ENCODE measurements at regions not wholly inside any gene's neighbourhood (a gene's known extent, or its start where the extent isn't known, plus 50 kb on each side); places are given as distances from the start of the nearest gene placed in this dataset.
A peak's percentile ranks its signal among the peaks of the same experiment; 100 is the strongest.
"Not testable (repeated sequence)": the region's sequence is repeated elsewhere in the genome, so short reads cannot be mapped to it uniquely, and the experiment has no call there.

GRCh38 chr5:87780831-87781760, 368.4 kb upstream of the CCNH start:
- peak; percentile 59 for DNase-seq

GRCh38 chr5:87778876-87779275, 366.1 kb upstream of the CCNH start:
- DNase-seq, result no peak

DNA sequence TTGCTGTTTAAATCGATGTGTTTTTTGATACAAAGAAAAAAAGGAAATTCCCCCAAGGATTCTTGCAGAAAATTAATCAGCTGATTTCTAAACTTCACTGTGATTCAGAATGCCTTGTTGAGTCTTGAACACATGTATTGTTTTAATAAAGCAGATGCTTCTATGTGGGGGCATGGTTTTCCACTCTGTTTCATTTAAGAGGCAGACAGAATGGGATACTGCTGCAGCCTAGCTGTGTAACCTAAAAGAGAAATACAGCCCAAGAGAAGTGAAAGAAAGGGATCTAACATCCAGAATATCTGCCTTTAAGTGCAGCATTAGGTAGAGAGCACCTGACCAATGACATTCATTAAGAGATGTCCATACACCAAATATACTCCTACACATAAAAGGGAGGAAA, 365.1 kb upstream of the CCNH start:
- no peak for DNase-seq

- DNase-seq, result no peak
These were observed 364.1 kb upstream of the CCNH start for GRCh38 chr5:87776785-87777184.

DNA sequence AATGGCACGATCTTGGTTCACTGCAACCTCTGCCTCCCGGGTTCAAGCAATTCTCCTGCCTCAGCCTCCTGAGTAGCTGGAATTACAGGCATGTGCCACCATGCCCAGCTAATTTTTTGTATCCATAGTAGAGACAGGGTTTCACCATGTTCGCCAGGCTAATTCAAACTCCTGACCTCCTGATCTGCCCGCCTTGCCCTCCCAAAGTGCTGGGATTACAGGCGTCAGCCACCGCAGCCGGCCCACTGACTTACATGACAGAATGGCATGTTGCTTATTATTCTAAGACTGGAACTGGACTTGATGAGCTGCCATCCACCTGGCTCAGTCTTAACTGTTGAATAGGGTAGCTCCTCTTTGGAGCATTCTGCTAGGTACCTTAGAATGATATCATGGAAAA, 363.6 kb upstream of the CCNH start:
- DNase-seq, result not testable (repeated sequence)

GRCh38 chr5:87775228-87775627, 362.5 kb upstream of the CCNH start:
- no peak for DNase-seq

DNA sequence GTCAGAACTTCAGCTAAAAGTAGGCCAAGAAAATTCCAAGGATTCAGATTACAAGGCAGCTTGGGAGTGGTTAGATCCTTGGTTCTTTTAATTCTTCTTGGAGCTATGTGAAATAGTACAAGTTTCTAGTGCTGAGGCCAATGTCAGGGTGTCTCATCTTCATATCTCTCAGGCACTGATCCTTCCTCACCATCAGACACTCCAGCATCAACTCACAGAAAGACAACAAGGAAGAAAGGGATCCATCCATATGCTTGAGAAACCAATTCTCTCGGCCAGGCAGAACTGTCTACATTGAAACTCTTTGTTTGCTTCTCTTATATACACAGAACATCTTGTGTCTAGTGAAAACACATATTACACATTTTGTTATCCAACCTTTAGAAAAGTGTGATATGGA, 362.1 kb upstream of the CCNH start:
- DNase-seq, result no peak

DNA sequence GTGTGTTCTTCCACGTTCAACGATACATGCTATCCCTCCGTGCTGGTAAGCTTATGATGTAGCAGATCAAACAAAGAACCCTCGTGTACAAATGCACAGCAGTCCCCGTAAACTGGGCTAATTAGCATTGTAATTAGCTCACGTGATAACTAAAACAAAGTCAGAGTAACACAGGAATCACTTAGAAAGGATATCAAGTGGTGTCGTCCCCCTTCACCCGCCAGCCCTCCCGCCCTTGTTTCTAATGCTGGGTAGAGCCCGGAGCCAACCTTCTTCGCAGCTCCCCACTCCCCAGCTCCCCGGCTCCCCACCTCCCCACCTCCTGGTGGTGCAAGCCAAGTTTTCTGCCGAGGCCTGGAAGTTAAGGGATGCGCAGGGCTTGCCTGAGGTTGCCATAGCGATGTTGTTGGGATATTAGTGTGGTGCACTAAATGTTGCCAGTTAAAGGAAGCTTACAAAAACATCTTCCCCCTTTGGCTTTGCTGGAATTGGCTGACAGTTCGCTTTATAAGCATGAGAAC, 357.9 kb upstream of the CCNH start:
- DNase-seq, result no peak

DNA sequence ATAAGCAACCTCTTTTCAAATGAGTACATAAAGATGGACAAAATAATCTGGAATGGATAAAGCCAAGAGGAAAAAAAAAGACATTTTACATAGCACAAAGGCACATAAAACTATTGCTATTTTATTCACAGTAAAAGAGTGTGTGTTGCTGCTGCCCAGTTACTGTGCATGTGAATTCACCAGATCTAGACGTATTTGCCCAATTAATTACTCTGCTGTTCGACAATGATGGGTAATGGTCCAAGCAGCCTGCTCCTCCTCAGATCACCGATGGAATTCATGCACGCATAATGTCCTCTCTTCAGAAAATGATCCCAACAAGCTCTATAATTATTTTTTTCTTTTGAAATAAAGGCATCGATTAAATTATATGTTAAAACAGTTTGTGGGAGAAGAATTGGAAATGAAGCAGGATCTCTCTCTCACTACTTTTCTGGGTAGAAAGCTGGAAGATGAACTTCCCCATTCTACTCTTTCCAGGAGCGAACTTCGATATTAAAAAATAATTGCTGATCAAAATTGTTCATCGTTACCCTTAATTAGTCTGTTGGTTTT, 357.4 kb upstream of the CCNH start:
- no peak for DNase-seq

DNA sequence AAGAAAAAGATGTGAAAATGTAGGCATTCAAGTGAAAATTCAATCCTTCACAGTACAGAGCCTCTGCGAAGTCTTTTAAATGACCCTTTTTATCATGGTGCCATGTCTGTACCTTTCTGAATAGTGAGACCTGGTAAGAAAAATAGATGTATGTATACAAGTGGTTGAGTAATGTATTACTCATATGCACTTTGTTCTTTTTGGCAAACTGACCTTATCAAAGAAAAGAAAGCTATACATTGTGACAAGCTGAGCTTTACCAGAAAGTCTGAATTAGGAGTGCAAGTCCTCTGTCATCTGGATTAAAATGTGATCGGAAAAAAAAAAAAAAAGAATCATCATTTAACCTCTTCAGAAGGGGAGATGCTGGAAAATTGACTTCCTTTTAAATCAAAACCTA, 356.4 kb upstream of the CCNH start:
- DNase-seq, result no peak

DNA sequence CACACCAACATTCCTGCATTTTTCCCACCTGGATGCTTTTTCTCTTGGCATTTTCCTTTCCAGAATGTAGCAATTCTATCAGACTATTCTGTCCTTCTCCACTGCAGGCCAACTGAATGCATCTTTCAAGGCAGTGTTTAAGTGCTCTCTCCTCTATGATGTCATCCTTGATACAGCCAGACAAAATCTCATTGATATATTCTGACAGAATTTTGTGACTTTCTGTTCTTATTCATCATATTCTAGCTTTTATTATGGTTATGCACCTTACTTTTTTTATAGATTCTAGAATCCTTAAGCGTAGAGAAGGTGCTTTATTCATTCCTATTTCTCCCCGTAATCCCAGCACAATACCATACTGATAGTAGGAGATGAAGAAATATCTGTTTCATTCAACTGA, 355.5 kb upstream of the CCNH start:
- DNase-seq, result no peak

DNA sequence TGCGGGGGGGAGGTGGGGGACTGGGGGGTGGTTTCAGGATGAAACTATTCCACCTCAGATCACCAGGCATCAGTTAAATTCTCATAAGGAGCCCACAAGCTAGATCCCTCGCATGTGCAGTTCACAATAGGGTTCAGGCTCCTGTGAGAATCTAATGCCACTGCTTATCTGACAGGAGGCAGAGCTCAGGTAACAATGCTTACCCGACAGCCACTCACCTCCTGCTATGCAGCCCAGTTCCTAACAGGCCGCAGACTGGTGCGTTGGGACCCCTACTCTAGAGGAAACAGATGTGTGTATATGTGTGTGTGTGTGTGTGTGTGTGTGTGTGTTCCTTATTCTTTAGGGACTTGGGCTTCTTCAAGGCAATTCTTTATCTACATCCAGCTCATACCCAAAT, 352.3 kb upstream of the CCNH start:
- DNase-seq, result no peak

- no peak for DNase-seq
These were observed 349.9 kb upstream of the CCNH start for GRCh38 chr5:87762631-87763030.

- no peak for DNase-seq
These were observed 344.2 kb upstream of the CCNH start for GRCh38 chr5:87756951-87757350.

DNA sequence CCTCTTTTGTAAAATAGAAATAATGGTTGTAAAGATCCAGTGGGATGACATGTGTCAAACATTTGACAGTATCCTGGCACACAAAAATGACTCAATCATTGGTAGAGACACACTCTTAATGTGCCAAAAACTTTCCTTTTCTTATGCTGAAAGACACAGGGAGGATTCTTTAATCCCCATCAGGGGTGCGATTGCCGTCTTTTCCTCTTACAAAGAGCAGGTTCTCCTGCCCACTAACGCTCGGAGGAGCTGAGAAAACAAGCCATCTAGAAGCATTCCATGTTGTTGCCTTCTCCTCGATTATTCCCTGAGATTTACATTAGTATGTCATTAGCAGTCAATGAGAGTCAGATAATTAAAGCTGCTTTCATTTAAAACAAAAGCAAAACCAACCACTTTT, 342.6 kb upstream of the CCNH start:
- no peak for DNase-seq

DNA sequence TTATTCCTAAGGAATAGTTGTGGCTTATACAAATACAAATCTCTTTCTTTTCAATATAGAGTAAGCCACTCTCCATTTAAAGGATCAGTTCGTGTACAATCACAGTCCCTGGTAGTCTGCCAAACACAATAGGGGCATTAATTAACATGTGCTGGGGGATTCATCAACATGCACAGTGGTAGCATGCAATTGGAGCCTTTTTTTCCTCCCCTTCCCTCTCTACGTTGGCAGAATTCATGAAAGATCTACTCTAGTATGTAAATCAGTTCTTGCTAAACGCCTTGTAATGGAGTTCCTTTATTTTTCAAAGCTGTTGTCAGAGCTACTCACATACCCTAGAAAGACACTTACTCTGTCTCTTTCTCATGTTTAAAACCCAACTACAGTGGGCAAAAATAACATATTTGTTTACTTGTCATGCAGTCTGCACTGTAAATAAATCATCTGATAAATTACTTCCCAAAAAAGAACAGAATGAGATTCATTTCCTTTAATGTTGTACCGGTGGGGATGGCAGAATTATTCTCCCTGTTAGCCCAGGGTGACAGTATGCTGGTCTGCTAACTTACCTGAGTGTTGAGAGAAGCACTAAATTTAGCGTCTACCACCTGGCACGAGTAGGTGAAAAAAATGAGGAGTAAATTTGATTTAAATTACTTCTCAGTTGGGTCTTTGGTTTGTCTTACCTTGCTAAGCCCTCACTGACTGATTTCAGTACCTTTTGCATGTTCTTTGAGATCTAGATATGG, 341.5 kb upstream of the CCNH start:
- DNase-seq, result no peak

DNA sequence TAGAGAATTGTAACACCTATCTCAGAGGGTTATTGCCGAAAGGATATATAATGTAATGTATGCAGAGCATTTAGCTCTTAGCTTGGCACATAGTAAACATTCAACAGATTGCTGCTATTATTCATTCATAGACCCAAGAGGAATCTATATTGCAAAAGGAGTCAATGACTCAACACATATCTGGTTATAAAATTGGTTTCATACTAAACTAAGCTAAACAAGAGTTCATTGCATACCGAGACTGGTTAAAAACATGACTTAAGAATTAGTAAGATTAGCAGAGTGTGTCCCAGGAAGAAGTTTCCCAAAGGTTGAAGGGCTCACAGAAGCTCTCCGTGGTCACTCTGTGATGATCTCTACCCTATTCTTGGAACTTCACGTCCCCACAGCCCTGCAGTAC, 339.6 kb upstream of the CCNH start:
- DNase-seq, result no peak

DNA sequence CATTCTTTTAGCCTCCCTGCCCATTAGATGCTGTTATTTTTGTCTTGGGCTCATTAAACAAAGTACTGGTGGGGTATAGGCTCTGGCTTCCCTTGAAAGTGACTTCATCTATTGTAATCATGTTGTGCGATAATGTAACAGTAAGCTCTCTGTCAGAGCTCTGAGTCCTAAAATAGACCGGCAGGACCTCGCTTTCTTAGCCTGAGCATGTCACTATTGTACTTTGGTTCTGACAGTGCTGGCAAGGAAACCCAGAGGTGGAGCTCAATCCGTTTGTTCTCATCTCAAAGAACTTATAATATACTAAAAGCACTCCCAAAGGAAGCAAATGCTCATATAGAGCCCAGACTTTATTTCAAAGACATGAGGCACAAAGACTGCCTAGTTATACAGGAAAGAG, 339.1 kb upstream of the CCNH start:
- no peak for DNase-seq

- DNase-seq, result no peak
These were observed 334.2 kb upstream of the CCNH start for GRCh38 chr5:87746891-87747377.

DNA sequence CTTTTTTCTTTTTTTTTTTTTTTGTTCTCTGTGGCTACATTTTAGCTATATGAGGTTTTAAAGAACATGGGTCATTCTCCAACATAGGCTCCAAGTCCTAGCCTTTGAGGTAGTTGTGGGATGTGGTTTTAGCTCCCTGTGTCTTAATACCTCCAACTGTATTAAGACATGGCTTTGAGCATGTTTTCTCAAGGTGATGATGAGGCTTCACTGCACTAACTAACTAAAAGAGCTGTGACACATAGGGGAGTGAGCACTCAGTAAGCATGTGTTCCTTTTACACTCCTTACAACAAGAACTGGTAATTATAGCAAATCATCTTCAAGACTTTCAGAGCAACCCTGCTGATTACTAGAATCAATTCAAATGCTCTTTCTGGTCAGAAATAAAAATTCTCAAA, 333.6 kb upstream of the CCNH start:
- no peak for DNase-seq

- no peak for DNase-seq
These were observed 329.2 kb upstream of the CCNH start for GRCh38 chr5:87741881-87742280.

GRCh38 chr5:87735923-87736322, 323.2 kb upstream of the CCNH start:
- DNase-seq, result no peak

DNA sequence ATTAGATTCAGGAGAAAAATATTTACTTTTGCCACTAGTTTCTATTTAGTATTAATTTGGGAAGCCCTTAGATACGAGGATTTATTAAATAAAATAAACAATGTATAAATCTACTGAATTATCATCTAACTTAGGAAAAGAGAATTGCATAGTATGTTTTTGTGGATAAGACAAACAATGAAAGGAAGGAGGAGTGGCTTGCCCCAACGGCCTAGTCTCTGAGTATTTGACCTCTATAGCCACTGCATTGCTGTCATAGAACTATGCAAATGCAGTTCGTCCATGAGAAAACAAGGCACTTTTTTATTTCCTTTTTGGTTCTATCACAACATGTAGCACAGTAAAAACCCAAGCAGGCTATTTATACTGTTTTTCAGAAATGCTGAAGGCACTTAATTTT, 321.2 kb upstream of the CCNH start:
- no peak for DNase-seq
